Tibial nerve (tissue), 3 donors: ENCODE measurements at regions not wholly inside any gene's neighbourhood (a gene's known extent, or its start where the extent isn't known, plus 50 kb on each side); places are given as distances from the start of the nearest gene placed in this dataset.

Source experiments
- CTCF ChIP-seq, 5 experiments: fragments of 200-600 bp in 3 of 5; fragments of 450-650 bp in 2 of 5; sonication (generic) in 3 of 5; IDR thresholded peaks; one replicate each; pipeline ENCODE4 v1.5.1; 2016 to 2019; ENCODE audit warnings: antibody characterized with exemption in 5 of 5, mild to moderate bottlenecking in 3 of 5, moderate library complexity in 2 of 5
- POLR2A ChIP-seq, 2 donors: fragments of 450-650 bp; IDR thresholded peaks; one replicate each; pipeline ENCODE4 v1.6.1; 2017; ENCODE audit warnings: antibody characterized with exemption in 2 of 2, mild to moderate bottlenecking in 2 of 2, moderate library complexity in 2 of 2

DNA sequence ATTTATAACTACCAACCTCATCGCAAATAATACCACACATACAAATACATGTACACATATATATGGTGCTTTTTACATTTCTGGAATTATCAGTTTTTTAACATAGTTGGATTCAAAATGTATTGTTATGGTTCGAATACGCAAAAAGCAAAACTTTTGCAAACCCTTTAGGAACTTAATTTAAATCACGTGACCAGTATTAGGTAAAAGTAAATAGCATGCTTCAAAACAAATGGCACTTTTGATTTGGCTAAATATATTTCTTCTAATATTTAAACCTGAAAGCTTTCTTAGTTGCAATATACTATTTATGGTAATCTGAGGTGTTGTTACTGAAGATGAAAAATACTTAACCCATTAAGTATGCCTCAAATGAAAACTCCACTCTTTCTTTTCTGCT lies 341.4 kb downstream of the C4orf33 start:
- TF ChIP-seq CTCF (IDR thresholded peaks at IDR 0.05) (no peak), POLR2A (IDR thresholded peaks at IDR 0.05) (no peak)
